HG03196 (cell line): ENCODE measurements at regions not wholly inside any gene's neighbourhood (a gene's known extent, or its start where the extent isn't known, plus 50 kb on each side); places are given as distances from the start of the nearest gene placed in this dataset.

ENCODE experiments used
- ATAC-seq: cut with Tn5 transposase; IDR thresholded peaks from one replicate; pipeline ENCODE4 v1.9.1; 2021; ENCODE audit not compliant: unreplicated experiment

- no peak for ATAC-seq
Observed at GRCh38 chr2:221708902-221709301, 136.8 kb upstream of the EPHA4 start.

GRCh38 chr2:221705185-221705877, 133.2 kb upstream of the EPHA4 start:
- no peak for ATAC-seq

GRCh38 chr2:221704442-221704841, 132.3 kb upstream of the EPHA4 start:
- no peak for ATAC-seq

GRCh38 chr2:221693365-221693764, 121.3 kb upstream of the EPHA4 start:
- no peak for ATAC-seq

GRCh38 chr2:221691571-221691970, 119.5 kb upstream of the EPHA4 start:
- ATAC-seq, result no peak

GRCh38 chr2:221689140-221689539, 117.0 kb upstream of the EPHA4 start:
- no peak for ATAC-seq

GRCh38 chr2:221680548-221680947, 108.4 kb upstream of the EPHA4 start:
- ATAC-seq, result no peak

GRCh38 chr2:221677688-221678087, 105.6 kb upstream of the EPHA4 start:
- ATAC-seq, result no peak

GRCh38 chr2:221676566-221677172, 104.6 kb upstream of the EPHA4 start:
- no peak for ATAC-seq

- no peak for ATAC-seq
Observed at GRCh38 chr2:221675201-221675908, 103.3 kb upstream of the EPHA4 start.

GRCh38 chr2:221674446-221674845, 102.3 kb upstream of the EPHA4 start:
- no peak for ATAC-seq

- no peak for ATAC-seq
Observed at GRCh38 chr2:221673248-221673647, 101.1 kb upstream of the EPHA4 start.

- ATAC-seq, result no peak
Observed at GRCh38 chr2:221671515-221671914, 99.4 kb upstream of the EPHA4 start.

- ATAC-seq, result no peak
Observed at GRCh38 chr2:221662689-221663391, 90.7 kb upstream of the EPHA4 start.

GRCh38 chr2:221657806-221658205, 85.7 kb upstream of the EPHA4 start:
- no peak for ATAC-seq

GRCh38 chr2:221655300-221655699, 83.2 kb upstream of the EPHA4 start:
- no peak for ATAC-seq

- no peak for ATAC-seq
Observed at GRCh38 chr2:221653182-221653581, 81.1 kb upstream of the EPHA4 start.

- ATAC-seq, result no peak
Observed at GRCh38 chr2:221649051-221649775, 77.1 kb upstream of the EPHA4 start.

- ATAC-seq, result no peak
Observed at GRCh38 chr2:221642447-221642846, 70.3 kb upstream of the EPHA4 start.

- ATAC-seq, result no peak
Observed at GRCh38 chr2:221641181-221641871, 69.2 kb upstream of the EPHA4 start.
